Mammary epithelial cell (primary cell): ENCODE measurements at regions not wholly inside any gene's neighbourhood (a gene's known extent, or its start where the extent isn't known, plus 50 kb on each side); places are given as distances from the start of the nearest gene placed in this dataset.

Experiments used
- CTCF ChIP-seq, 2 donors: IDR thresholded peaks in 1 of 2; conservative IDR thresholded peaks in 1 of 2; 2 replicates each; pipeline ENCODE4 v1.5.1; 2011 to 2012; ENCODE audit warnings: inconsistent platforms in 2 of 2, low read length in 2 of 2, mild to moderate bottlenecking in 2 of 2, control low read depth in 1 of 2, low read depth in 1 of 2; ENCODE audit not compliant: insufficient read depth in 1 of 2; ENCODE audit errors: extremely low read depth in 1 of 2
- EZH2 ChIP-seq: IDR thresholded peaks from 2 replicates; pipeline ENCODE4 v1.6.1; 2012; ENCODE audit warnings: low read length, inconsistent platforms, borderline replicate concordance

- TF ChIP-seq CTCF (conservative IDR thresholded peaks at IDR 0.05 in 1 of 2, IDR thresholded peaks at IDR 0.05 in 1 of 2; ENCODE audit: extremely low read depth in 1 of 2, insufficient read depth in 1 of 2, low read depth in 1 of 2, low read length in 2 of 2) (no peak), EZH2 (no peak)
Observed at GRCh38 chr4:84100071-84100470, 399.0 kb downstream of the NKX6-1 start.
